Left cardiac atrium (tissue), 4 donors: ENCODE measurements at regions not wholly inside any gene's neighbourhood (a gene's known extent, or its start where the extent isn't known, plus 50 kb on each side); places are given as distances from the start of the nearest gene placed in this dataset.

ENCODE experiments used
- ATAC-seq, 2 donors: fragments of 200-7000 bp; cut with Tn5 transposase; one replicate each; pipeline ENCODE4 v1.9.1; 2020; ENCODE audit warnings: mild to moderate bottlenecking in 2 of 2, moderate library complexity in 2 of 2
- DNase-seq: peaks from one replicate; pipeline ENCODE4 v3.0.0-alpha.2; 2020
- intact Hi-C, 2 donors: fragments of 100-400 bp; cut with DNase I; formaldehyde crosslinking; loops; one replicate each; pipeline versions ENCODE4 v1.14.1 to v1.15.1; 2022 to 2023
- donor health status: DM: no; HTN: yes; CAD: no.
- donor health status: DM: no; HTN: yes; CAD: no; lungs with severe emphysema.
- donor health status: DM: yes; HTN: yes; CAD: no.
- donor health status: Dilated cardiomyopathy.

GRCh38 chr11:116234989-116235568 is 537.7 kb downstream of the BUD13 start:
- intact Hi-C loops: no loop called here
- no peak for DNase-seq
- no peak for ATAC-seq

DNA sequence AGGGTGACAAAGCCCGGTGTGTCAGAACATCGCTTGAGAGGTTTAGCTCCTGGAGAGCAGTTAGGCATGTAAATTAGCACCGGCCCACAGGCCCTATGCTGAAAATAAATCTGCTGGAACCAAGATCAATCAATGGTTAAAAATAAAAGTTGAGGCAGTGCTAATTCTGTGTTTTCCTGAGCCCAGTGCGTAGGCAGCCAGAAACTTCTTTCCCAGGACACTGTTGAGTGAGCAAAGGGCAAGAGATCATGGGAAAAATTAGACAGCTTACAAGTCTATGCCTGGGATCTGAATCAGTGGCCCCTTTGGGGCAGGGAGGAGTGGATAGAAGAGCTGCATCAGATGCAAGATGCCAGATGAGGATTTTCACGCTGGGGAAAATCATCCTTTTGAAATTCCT is 539.2 kb downstream of the BUD13 start:
- DNase-seq (no peak), ATAC-seq (peak; percentile 59 to 71)
- intact Hi-C loops: no loop called here

DNA sequence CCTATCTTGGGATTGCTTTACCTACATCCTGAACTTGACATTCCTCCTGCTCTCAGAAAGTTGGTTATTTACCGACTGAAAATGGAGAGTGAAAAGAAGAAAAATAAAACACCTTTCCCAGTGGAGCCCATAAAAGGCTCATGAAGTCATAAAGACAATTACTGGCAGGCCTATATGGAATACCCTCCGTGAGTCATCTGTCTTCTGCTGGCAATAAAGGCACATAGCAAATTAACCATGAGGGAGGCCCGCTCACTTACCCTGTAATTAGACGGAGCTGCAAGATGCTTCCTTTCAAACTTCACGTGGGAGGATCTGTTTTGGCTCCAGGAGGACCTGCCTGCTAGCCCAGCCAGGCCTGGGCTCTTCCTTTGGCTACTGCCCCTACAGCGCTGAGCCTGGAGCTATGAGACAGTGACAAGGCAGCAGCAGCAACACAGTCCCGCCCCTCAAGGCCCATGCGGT is 540.4 kb downstream of the BUD13 start:
- peak in 1 of 2 donors; percentile 62 for ATAC-seq

GRCh38 chr11:116231543-116231942 is 541.2 kb downstream of the BUD13 start:
- ATAC-seq (no peak), DNase-seq (no peak)

More for the DNA sequence above, 540.4 kb downstream of the BUD13 start:
- DNase-seq: no peak
- intact Hi-C loops: no loop called here

DNA sequence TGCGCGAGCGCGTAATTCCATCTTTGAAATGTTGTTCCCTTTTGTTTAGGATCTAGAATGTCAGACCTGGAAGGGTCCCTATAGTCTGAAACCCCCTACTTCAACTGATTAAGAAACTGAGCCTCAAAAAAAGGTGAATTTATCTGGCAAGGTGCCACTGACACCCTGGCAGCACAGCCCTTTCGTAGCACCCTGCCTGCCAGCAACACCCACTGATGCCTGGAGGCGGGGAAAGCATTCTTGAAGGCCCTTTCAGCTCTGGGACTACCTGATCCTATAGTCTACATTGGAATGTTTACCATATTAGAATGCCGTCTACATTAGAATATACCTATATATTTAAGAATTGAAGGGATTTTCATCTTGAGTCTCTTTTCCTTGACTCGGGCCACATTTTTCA is 542.3 kb downstream of the BUD13 start:
- no peak for ATAC-seq
- intact Hi-C loops: no loop called here
- no peak for DNase-seq

More at GRCh38 chr11:116231543-116231942, 541.2 kb downstream of the BUD13 start:
- intact Hi-C loops: no loop called here

DNA sequence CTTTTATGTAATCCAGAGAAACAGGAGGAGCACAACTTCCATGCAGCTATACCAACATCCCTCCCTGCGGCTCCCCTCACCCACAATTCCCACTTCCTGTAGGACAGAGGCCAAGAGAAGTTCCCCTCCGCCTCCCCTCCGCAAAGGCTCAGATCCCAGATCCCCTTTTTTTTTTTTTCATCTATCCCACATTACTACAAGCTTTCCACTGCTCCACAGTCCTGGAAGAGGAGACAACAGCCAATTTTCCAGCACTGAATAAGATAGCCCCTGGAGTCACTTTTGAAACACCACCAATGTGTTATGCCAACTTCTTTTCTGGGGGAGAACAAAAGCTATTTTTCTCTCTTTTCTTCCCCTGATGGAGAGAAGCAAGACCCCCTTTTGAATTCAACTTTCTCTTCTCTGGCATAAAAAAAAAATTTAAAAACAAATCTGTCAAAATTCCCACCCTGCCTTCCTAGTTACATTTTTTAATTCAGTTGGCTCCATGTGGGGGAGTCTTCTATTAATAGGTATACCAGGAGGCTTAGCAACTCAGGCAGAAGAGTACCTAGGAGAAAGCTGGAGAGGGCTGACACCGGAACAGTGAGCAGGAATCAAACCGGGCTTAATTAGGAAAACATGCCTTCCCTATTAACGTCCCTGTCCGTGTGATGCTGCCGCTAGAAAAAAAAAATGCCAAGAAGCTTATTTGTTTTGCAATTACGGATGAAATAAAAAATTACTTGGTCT is 543.4 kb downstream of the BUD13 start:
- ATAC-seq (no peak), DNase-seq (no peak)
- intact Hi-C loops: no loop called here

- intact Hi-C loops: no loop called here
- no peak for DNase-seq
- ATAC-seq: no peak
These were observed 546.1 kb downstream of the BUD13 start for GRCh38 chr11:116226731-116227130.

GRCh38 chr11:116225784-116226585 is 546.8 kb downstream of the BUD13 start:
- DNase-seq (no peak), ATAC-seq (no peak)
- intact Hi-C loops: no loop called here

- intact Hi-C loops: no loop called here
- DNase-seq (no peak), ATAC-seq (no peak)
These were observed 547.6 kb downstream of the BUD13 start for GRCh38 chr11:116225236-116225635.

GRCh38 chr11:116224889-116225200 is 547.9 kb downstream of the BUD13 start:
- DNase-seq (no peak), ATAC-seq (no peak)
- intact Hi-C loops: no loop called here

GRCh38 chr11:116224154-116224888 is 548.5 kb downstream of the BUD13 start:
- ATAC-seq (peak in 1 of 2 donors; percentile 51), DNase-seq (peak; percentile 56)
- intact Hi-C loops: no loop called here

DNA sequence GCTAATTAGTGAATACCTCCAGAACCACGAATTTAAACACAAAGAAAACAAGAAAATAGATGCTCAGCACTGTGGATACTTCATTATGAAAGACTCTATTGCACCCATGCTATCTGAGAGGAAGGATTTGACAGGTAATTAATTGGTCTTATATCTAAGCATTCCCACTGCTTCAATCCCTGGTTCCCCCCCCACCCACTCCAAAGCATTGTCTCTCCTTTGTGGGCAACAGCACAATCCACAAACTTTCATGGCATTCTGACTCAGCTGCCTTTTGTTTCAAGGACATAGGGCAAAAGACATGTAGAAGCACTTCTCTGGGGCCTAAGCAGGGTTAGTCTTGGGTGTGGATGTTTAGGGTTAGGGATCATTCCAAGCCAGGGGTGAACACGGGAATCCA is 551.4 kb downstream of the BUD13 start:
- no peak for DNase-seq
- intact Hi-C loops: no loop called here
- no peak for ATAC-seq

DNA sequence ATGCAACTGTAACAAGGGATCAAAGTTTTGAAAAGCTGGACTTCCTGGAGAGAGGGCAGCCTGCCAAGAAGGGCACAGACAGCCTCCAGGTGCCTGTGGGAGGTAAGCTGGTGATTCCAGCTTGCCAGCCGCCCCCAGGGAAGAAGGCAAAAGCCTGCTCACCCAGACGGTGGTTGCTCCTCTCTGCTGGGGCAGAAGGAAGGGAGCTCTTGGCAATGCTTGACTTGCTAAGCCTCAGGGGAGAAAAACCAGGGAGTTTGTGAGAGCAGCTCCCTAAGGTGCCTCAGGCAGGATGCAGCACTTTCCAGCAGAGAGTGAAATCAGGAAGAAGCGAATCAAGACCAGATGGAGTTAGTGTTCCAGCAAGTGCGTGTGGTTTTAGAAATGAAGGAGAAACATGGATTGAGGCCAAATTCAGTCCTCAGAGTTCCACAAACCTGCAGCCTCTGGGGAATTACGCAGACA is 553.6 kb downstream of the BUD13 start:
- DNase-seq (no peak), ATAC-seq (no peak)
- intact Hi-C loops: no loop called here

DNA sequence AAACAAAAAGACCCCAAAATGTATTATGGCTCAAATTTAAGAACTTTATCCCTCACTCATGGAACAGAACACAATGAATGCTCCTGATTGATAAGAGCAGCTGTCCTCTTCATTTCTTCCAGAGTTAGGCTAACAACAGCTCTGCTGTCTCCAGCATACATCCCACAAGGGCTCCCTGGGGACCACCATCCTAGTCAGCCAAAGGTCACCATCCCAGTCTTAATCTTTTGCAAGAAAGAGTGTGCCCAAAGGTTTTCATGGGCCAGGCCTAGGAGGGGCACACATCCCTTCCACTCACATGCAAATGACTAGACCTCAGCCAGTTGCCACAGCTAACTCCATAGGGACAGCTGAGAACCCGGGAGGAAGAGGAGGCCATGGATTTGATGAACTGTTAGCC is 555.3 kb downstream of the BUD13 start:
- DNase-seq (no peak), ATAC-seq (no peak)
- intact Hi-C loops: no loop called here

DNA sequence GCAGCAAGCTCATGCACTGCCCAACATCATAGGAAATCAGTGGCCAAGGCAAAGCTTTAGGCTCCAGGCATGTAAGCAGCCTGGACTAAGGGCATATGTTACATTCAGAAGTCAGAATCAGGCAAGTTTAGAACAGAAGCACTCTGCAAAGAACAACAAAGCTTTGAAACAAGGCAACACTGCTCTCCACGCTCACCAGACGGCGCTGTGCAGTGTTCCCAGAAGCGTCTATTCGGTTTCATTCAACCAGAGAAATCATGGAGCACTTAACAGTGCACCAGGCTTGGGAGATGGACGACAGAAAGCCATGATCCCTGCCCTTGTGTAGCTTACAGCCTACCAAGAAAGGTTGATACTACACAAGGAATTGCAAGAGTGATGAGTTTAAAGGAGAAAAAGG is 555.8 kb downstream of the BUD13 start:
- intact Hi-C loops: no loop called here
- peak in 1 of 2 donors; percentile 26 for ATAC-seq
- DNase-seq: no peak

DNA sequence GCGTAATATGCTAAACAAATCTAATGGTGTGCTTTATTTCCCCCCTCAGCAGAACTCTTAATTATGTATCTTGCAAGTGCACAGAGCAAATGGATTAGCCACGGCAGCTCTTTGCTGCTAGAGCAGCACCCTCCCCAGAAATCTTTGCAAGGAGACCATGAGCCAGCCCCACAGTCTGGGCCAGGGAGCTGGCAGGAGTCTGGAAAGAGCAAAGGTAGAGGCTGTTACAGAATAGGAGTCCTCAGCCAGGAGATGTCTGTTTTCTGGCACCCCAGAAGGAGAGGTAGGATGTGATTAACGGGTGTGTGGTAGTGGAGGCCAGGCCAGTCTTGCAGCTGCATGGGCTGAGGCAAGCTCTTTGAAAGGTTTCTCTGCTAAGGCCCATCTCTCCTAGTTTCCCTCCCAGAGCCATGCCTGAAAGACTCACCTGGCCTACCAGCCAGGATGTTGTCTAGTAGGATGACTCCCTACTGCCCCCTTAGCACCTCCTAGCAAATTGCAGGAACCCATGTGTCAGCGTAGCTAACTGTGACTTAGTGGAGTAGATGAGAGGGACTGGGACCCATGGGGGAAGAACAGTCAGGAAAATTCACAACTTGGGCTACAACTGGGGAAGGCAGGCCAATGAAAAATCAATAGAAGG is 557.2 kb downstream of the BUD13 start:
- intact Hi-C loops: no loop called here
- no peak for DNase-seq
- no peak for ATAC-seq

DNA sequence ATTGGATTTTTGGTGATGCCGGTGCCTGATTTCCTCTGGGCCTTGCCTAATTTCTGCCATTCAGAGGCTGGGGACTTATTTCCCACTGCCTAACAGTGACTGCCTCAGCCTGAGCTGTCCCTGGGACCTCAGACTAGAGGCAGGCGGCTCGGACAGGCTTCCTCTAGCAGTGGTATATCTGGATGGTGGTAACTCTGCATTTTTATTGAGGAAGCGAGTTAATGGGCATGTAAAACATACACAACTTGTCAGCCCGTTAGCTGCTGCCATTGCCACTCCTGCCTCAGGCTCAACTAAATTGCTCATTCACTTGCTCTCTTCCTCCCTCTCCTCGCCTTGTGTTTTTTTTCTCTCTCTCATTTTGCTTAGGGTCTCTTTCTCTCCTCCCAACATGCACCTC is 561.6 kb downstream of the BUD13 start:
- DNase-seq (no peak), ATAC-seq (no peak)
- intact Hi-C loops: no loop called here

DNA sequence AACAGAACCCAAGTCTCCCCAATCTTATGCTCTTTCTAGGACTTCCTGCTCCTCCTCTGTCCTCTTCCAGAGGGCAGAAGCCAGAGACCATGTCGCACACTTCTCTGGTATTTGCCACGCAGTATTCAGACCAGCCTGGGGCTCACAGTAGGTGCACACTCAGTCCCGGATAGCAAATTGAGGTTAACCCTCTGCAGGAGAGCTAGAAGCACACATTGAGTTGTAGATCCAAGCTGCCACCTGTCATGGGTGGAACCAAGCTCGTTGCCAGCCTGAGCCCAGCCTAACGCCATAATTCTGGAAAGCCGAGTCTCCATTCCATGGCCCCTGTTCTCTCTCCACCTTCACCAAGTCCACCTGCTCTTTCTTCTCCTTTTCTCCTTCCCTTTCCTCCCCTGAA is 562.1 kb downstream of the BUD13 start:
- intact Hi-C loops: no loop called here
- DNase-seq: no peak
- ATAC-seq: no peak

DNA sequence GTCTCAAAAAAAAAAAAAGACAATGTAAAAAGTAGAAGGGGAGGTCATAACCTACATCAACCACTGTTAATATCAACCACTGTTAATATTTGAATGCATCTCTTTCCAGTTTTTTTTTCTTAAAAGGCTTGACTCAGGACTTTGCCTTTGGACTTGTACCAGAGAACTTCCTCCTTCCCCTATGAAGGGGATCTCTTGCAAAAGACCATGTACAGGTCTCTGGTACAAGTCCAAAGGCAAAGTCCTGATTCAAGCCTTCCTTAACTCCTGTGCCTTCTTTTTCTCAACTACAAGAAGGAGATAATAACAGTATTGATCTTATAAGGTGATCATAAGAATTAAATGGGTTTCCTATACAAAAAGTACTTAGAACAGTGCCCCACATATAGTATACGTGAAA is 563.5 kb downstream of the BUD13 start:
- no peak for DNase-seq
- no peak for ATAC-seq
- intact Hi-C loops: no loop called here
